Medulla oblongata (tissue), 1 donor: ENCODE measurements at regions not wholly inside any gene's neighbourhood (a gene's known extent, or its start where the extent isn't known, plus 50 kb on each side); places are given as distances from the start of the nearest gene placed in this dataset.

Source experiments
- DNase-seq: peaks from one replicate; pipeline ENCODE4 v3.0.0-alpha.2; 2015; ENCODE audit errors: extremely low spot score

DNA sequence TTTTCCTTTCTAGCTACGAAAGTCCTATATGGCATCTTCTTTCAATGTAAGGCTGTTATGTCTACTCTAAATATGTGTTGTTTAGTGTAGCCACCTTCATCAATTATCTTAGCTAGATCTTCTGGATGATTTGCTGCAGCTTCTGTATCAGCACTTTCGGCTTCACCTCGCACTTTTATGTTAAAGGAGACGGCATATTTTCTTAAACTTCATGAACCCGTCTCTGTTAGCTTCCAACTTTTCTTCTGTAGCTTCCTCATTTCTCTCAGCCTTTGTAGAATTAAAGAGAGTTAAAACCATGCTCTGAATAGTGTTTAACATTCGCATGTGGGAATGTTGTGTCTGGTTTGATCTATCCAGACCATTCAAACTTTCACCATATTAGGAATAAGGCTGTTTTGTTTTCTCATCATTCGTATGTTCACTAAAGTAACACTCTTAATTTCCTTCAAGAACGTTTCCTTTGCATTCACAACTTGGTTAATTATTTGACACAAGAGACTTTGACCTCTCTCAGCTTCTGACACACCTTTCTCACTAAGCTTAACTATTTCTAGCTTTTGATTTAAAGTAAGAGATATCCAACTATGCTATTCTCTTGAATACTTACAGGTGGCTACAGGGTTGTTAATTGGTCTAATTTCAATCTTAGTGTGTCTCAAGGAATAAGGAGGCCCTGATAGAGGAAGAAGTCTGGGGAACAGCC, 476.8 kb downstream of the GABRG1 start:
- DNase-seq = no peak

DNA sequence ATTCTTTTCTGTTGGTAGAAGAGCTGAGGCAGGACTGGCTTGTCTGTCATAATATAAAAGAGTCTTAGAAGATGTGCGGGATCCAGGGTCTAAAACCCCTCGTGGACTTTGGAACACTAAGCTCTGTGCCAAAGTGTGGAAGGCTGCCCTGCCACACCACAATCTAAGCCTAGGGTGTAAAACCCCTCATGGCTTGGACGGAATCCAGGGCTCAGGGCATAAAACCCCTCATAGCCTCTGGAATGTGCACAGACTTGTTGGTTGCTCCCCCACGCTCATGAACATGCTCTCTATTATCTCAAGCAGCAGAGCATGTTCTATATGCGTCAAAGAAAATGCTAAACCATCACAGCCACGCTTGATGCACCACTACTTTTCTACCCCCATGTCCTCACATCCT, 483.6 kb downstream of the GABRG1 start:
- no peak for DNase-seq

- no peak for DNase-seq
Observed at GRCh38 chr4:45638641-45639040, 485.2 kb downstream of the GABRG1 start.

DNA sequence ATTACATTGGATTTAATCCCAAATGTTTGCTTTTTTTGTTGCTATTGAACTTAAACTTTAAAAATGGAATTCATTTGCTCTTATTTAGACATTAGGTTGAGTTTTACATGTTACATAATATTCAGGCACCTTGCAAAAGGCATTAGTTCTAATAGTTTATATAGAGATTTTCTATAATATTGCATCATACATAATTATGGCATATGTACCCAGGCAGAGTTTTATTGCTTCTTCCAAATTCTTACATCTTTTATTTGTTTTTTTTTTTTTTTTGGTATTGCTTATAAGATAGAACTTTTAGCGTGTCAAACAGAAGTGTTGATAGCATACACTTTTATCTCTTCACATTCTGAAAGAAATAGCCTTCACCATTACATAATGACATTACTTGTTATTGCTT, 487.7 kb downstream of the GABRG1 start:
- DNase-seq = no peak

DNA sequence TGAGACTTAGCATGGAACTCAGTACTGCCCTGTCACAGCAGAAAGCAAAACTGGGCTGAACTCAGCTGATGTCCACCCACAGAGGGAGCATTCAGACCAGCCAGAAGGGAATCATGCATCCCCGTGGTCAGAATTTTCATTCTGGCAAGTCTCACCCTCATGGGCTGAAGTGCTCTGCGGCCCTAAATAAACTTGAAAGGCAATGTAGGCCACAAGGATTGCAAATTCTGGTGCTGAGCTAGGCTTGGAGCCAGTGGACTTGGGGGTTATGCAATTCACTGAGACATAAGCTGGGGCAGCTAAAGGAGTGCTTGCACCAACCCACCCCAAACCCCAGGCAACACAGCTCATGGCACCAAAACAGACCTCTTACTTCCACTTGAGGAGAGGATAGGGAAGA, 494.1 kb downstream of the GABRG1 start:
- peak; percentile 77 for DNase-seq

- DNase-seq = no peak
Observed at GRCh38 chr4:45621971-45622370, 501.9 kb downstream of the GABRG1 start.

DNA sequence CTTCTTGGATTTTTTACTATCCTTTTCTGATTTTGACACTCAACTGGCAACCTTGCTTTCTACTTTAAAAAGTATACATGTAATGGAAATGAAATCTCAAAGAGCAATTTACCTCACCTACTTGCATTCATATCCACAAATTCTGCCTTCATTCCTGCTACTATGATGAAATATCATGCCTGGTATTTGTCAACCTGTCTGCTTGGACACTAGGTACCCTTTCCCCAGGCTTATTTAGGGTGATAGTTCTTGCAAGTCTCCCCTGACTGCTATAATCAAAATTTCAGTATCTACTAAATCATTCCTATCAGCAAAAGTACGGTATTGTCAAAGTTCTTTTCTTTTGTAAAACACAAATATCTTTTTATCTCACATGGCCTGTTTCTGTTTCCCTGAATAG, 503.0 kb downstream of the GABRG1 start:
- DNase-seq = no peak

- no peak for DNase-seq
Observed at GRCh38 chr4:45596379-45597101, 527.3 kb downstream of the GABRG1 start.

GRCh38 chr4:45580334-45580733, 543.5 kb downstream of the GABRG1 start:
- DNase-seq = no peak

DNA sequence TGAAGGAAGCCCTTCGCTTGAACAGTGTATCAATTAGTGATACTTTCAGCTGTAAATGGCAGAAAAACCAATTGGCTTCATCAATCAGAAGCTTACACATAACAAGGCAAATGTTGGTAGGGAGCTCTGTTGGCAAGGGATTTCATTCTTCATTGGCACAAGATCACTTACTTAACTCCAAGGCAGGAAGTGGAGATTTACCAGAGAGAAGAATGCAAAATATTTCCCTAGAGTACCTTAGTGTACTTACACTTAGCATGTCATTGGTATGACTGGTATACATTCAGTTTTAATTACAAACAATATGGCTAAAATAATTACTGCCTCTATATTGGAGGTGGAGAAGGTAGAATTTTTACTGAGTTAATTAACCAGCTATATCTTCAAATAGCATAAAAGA, 545.0 kb downstream of the GABRG1 start:
- DNase-seq = no peak

- no peak for DNase-seq
Observed at GRCh38 chr4:45576275-45576674, 547.6 kb downstream of the GABRG1 start.

- DNase-seq = no peak
Observed at GRCh38 chr4:45569619-45570018, 554.2 kb downstream of the GABRG1 start.

GRCh38 chr4:45568694-45569093, 555.2 kb downstream of the GABRG1 start:
- no peak for DNase-seq

DNA sequence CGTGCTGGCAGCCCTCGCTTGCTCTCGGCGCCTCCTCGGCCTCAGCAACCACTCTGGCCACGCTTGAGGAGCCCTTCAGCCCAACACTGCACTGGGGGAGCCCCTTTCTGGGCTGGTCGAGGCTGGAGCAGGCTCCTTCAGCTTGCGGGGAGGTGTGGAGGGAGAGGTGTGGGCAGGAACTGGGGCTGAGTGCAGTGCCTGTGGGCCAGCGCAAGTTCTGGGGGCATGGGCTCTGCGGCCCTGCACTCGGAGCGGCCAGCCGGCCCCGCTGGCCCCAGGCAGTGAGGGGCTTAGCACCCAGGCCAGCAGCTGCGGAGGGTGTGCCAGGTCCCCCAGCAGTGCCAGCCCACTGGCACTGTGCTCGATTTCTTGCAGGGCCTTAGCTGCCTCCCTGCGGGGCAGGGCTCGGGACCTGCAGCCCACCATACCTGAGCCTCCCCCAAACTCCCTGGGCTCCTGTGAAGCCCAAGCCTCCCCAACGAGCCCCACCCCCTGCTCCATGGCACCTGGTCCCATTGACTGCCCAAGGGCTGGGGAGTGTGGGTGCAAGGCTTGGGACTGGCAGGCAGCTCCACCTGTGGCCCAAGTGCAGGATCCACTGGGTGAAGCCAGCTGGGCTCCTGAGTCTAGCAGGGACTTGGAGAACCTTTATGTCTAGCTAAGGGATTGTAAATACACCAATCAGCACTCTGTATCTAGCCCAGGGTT, 556.8 kb downstream of the GABRG1 start:
- no peak for DNase-seq

DNA sequence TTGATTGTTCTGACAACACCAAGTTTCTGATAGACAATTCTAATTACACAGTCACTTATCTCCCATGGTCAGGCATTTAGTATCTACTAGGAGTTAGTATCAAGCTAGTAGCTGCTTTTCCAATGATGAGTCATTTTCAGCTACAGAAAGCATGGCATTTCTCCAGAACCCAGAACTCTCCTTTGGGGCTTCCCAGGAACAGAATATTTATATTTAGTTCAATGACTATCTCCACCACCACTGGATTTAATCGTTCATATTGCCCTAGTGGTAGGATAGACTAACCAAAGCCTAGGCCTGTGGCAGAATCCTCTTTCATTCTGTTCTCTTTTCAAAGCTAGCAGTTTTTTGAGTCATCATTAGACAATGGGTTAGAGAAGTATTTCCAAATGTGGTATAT, 569.4 kb downstream of the GABRG1 start:
- DNase-seq = no peak

DNA sequence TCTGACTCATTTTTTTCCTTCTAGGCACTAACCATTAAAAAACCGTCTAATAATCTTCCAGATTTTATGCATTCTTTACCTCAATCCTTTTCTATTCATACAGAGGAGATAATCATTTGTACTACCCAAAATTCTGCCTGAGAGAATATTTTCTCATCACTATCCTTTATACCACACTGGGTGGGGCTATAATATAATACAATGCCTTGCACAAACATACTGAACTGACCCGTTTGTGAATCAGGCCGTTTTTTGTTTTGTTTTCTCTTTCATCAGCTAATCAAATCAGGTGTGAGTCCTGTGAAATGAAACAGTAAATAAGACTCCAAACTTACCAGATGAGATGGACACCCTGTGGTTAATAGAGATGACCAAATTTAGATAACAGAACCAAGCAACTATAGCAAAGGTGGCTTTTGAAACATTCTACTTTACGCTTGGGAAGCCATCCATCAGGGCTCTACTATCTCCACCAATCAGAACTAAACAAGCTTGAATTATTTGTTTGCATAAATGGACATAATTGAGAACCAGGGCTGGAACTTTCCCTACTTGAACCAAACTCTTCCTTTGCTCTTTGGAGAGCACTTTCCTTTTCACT, 573.0 kb downstream of the GABRG1 start:
- no peak for DNase-seq

DNA sequence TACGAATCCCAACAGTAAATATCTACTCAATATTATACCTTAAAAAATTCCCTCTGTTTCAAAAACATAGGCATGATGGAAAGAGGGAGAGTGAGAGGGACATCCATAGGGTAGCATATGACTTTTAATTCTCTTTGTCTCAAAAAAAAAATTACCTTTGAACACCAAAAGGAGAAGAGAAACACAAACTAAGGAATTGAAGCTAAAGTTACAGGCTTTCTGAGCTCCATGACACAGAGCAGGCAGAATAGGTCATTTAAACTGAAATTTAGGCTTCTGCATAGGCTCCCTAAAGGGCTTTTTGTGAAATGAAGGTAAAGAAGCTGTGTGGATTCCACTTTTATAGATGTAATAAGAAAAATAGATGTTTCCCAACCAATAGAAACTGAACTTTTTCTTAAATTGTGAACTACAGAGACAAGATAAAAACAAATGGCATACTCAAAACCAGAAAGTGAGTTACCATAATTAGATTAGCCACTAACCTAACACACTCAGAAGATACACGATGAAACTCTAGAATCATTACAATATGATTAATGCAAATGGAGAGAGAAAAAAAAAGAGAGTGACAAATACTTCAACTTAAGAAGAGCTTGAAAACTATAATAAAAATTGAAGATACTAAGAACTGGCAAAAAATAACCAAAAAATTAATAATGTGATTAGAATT, 584.6 kb downstream of the GABRG1 start:
- DNase-seq = no peak

GRCh38 chr4:45530498-45530897, 593.4 kb downstream of the GABRG1 start:
- DNase-seq = no peak

- no peak for DNase-seq
Observed at GRCh38 chr4:45527160-45527559, 596.7 kb downstream of the GABRG1 start.

DNA sequence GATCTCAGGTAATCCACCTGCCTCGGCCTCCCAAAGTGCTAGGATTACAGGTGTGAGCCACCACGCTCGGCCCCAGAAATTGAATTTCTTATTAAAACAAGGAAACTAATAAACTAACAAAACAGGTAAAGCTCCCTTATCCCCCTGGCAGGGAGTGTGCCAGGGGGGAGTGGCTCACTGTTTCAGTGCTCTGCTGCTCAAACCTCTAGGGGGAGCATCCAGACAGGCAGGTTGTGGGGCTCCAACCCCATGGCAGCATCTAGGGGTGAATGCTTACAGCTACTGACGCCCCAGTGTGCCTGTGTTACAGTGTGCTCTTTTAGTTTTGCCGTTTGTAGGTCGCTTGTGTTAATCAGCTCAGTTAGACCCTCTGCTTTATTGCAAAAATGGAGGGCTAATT, 605.0 kb downstream of the GABRG1 start:
- no peak for DNase-seq

DNA sequence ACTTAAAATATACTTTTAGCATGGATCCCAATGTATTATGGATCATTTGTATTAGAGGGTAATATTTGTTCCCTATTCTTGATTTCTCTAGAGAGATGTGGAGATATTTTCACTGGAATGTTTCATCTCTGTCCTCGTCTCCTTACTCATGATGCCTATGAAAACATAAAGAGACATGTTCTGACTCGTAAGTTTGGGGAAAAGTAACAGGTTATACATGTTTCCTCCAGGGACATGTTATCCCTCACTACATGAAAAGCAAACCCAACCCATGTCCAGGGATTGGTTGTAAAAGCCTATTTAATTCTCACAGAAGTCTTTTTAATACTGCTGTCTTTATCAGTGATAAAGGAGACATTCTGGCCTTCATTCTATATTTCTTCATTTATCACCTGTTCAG, 621.4 kb downstream of the GABRG1 start:
- DNase-seq = no peak

- DNase-seq = no peak
Observed at GRCh38 chr4:45484740-45485139, 639.1 kb downstream of the GABRG1 start.
